ENCODE measurements at regions not wholly inside any gene's neighbourhood (a gene's known extent, or its start where the extent isn't known, plus 50 kb on each side); places are given as distances from the start of the nearest gene placed in this dataset.

DNA sequence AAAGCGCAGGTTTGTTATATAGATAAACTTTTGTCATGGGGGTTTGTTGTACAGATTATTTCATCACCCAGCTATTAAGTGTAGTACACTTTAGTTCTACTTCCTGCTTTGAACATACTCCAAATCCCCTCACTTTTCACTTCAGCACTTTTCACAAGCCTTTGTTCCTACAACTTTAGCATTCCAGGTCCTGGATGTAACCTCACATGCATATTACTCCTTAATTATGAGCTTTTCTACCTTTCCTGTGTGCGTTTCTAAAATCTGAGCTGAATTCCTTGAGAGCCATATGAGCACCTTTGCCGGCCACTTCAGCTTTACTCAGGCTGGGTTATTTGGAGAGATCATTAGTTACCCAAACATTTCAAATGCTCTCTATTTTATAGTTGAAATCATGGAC is 179.2 kb upstream of the TNFAIP3 start:
- no peak for DNase-seq (ENCODE audit: low read depth in 4 of 4, low spot score in 3 of 4)

- DNase-seq (ENCODE audit: low read depth in 4 of 4, low spot score in 3 of 4): no peak
These were observed 178.7 kb upstream of the TNFAIP3 start for GRCh38 chr6:137688230-137688971.

DNA sequence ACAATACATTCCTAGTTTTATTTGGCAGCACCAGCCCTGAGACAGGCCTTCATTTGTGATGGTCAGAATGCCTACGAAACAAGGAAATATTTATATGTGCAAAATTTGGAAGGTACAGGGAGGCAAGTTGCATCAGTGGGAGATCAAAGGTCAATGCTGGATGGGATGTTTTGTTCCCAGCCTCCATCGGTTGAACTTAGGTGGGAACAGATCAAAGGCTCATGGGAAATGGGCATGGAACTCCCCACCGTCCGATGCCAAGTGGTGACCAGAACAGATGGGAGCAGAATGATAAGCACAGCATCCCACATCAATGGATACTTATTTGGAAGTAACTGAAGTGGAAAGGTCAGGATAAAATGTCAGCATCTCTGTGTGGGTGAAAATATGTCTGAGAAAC is 177.7 kb upstream of the TNFAIP3 start:
- DNase-seq (ENCODE audit: low read depth in 4 of 4, low spot score in 3 of 4): no peak

DNA sequence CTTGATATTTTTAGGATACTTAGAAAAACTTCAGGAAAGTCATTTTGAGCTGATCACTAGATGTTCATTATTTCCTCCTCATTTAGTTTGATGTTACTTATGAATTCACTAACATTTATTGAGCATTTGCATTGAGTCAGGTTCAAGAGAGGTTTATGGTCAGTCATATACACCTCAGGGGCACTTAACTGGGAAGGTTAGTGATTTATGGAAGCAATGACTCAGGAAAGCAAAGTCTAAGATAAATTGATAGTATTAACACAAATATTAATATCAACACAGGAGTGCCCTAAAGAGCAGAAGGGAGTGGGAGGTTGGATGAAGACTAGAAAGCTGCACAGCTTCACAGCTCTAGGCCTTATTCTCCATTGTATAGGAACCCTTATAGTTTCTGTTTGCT is 177.0 kb upstream of the TNFAIP3 start:
- DNase-seq (ENCODE audit: low read depth in 4 of 4, low spot score in 3 of 4): no peak

DNA sequence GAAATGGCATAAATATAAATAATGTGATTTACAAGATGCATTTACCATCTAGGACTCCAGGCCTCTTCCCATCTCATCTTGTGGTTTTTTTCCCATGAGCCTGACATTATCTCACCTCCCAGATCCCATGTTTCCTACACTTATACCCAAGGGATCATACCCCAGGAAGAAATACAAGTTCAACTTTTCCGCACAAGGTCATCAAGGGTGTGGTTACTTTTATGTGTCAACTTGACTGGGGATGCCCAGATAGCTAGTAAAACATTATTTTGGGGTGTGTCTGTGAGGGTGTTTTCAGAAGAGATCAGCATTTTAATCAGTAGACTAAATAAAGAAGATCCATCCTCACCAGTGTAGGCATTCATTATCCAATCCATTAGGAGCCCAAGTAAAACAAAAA is 176.3 kb upstream of the TNFAIP3 start:
- DNase-seq (ENCODE audit: low read depth in 4 of 4, low spot score in 3 of 4): no peak

- no peak for DNase-seq (ENCODE audit: low read depth in 4 of 4, low spot score in 3 of 4)
These were observed 174.8 kb upstream of the TNFAIP3 start for GRCh38 chr6:137692308-137692707.

DNA sequence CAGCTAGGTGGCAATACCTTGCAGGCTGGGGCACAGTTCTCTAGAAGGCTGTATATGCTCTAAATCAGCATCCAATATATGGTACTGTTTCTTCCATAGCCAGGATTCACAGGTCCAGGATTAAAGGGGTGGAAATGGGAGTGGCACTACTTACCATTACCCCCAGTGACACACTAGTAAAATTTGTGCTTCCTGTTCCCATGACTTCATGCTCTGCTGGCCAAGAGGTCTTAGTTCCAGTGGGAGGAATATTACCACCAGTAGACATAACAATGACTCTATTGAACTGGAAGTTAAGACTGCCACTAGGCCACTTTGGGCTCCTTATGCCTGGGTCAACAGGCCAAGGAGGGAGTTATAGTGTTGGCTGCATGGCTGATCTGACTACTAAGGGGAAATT is 174.3 kb upstream of the TNFAIP3 start:
- no peak for DNase-seq (ENCODE audit: low read depth in 4 of 4, low spot score in 3 of 4)

DNA sequence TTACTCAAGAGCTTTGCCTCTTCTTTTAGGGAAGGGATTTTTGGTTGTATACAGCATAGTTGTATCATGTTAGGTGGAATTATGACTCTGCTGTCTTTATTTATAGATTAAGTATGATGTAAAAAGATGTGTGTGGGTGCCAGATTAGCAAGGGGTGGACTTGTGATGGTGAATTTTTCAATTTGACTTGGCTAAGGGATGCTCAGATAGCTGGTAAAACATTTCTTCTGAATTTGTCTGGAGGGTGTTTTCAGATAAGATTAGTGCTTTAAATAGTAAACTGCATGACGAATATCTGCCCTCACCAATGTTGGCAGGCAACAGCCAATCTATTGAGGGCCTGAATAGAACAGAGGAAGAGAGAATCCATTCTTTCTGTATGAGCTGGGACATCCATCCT is 173.3 kb upstream of the TNFAIP3 start:
- no peak for DNase-seq (ENCODE audit: low read depth in 4 of 4, low spot score in 3 of 4)

GRCh38 chr6:137696765-137697164 is 170.3 kb upstream of the TNFAIP3 start:
- DNase-seq (ENCODE audit: low read depth in 4 of 4, low spot score in 3 of 4): no peak

DNA sequence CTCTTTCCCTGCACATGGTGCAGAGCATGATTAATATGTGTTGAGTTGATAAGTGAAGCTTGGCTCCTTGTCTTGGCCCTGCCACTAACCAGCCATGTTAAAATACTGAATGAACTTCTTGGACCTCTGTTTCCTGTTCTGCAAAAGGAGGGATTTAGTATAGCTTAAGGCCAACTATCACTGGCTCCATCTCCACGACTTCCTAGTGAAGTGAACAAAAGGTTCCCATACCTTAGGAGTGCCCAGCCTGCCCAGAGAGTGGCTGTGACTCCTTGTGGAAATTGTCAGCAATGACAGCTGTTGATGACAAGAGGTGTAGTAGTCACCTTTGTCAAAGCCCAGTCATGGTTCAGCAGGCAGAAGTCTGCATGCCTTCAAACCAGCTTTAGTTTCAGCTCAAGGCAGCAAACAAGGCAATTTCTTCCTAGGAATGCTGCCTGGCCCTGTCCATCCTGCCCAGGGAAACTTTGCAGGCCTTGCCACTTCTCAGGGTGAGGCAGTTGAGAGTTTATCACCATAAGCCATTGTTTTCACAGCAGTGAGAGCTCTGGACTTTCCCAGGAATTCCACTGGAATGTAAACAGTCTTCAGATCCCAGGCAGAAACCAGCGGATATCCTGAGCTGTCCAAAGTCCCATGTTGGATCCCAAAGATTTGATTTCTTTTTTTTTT is 169.7 kb upstream of the TNFAIP3 start:
- DNase-seq (ENCODE audit: low read depth in 4 of 4, low spot score in 3 of 4): peak in 2 of 4 donors; percentile 21 to 25

DNA sequence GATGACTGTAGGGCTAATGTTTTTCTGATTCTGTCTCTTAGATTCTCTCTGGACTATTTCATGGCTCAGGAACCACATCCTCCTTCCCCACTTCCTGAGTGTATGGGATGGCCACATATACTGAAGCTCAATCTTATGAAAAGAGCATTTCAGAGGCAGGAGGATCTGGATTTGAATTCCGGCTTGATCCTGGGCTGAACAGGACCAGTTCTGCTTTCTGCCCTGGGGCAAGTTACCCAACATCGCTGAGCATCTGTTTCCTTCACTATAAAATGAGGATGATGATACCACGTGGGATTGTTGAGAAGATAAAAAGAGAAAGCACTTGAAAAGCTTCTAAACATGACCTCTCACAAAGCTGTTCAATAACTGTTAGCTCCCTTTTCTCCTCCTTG is 168.4 kb upstream of the TNFAIP3 start:
- DNase-seq (ENCODE audit: low read depth in 4 of 4, low spot score in 3 of 4): no peak

- no peak for DNase-seq (ENCODE audit: low read depth in 4 of 4, low spot score in 3 of 4)
These were observed 167.9 kb upstream of the TNFAIP3 start for GRCh38 chr6:137699031-137699683.

GRCh38 chr6:137700161-137700560 is 166.9 kb upstream of the TNFAIP3 start:
- DNase-seq (ENCODE audit: low read depth in 4 of 4, low spot score in 3 of 4): no peak

DNA sequence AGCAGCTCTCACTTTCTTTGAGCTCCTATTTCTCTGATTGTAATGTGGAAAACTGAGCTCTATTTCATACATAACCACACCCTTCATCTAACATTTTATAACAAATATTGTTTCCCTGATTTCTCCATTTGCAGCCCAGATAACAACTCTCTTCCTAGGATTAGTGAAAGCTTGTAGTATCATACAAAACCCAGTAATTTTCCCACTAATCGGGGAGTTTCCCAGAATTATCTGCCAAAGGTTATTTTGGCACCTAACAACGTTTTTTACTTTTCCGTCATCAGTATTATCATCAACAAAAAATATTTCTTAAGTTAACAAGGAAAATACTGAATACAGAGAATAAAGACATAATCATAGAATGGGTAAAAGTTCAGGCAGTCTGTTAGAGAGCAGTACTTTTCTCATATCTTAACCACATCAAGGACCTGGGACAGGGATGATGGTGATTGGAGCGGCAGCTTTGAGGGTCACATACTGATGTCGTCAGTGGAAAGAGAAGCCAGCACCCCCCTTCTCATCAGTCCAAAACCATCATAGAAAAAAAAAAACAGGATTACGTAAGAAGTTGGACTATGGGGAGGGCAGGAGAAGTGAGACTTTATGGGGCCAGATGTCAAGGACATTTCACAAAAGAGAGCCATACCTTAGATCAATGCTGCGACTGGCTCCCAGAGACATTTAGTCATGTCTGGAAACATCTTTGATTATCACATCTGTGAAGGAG is 166.1 kb upstream of the TNFAIP3 start:
- DNase-seq (ENCODE audit: low read depth in 4 of 4, low spot score in 3 of 4): no peak

DNA sequence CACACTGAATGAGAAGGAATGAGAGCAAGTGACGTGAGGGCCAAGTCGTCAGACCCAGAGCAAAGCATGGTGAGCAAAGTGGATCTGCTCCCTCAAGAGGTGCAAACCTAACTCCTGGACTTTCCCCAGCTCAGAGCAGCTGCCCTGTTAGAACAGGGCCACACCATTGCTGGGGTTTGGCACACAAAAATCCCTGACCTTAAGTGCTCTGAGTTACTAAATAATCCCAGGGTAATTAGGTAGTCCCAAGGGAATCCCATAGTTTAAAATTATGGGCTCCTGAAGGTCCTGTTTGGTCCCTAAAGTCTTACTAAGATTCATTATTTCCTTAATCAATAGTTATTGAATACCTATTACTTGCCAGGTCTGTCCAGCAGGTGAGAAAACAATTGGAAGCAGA is 165.1 kb upstream of the TNFAIP3 start:
- DNase-seq (ENCODE audit: low read depth in 4 of 4, low spot score in 3 of 4): no peak

GRCh38 chr6:137702791-137703424 is 164.2 kb upstream of the TNFAIP3 start:
- no peak for DNase-seq (ENCODE audit: low read depth in 4 of 4, low spot score in 3 of 4)

DNA sequence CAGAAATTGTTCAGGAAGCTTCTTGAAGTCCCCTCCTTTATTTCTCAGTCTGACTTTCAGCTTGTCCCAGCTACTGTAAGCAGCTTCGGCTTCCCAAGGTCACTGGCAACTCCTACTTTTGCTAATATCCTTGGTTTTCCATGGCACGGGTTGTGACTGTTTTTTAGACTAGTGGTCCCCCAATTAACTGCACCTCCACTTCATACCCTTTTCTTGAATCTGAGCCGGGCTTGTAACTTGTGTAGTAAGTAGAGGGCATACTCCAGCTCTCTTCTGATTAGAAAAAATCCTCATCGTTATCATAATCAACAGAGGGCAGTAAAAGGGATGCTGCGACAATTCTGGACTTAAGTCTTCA is 162.3 kb upstream of the TNFAIP3 start:
- DNase-seq (ENCODE audit: low read depth in 4 of 4, low spot score in 3 of 4): no peak

- no peak for DNase-seq (ENCODE audit: low read depth in 4 of 4, low spot score in 3 of 4)
These were observed 161.6 kb upstream of the TNFAIP3 start for GRCh38 chr6:137705160-137706082.

- no peak for DNase-seq (ENCODE audit: low read depth in 4 of 4, low spot score in 3 of 4)
These were observed 160.8 kb upstream of the TNFAIP3 start for GRCh38 chr6:137706083-137706750.

All from left renal pelvis (tissue), 4 donors.